T-cell (primary cell): ENCODE measurements at regions not wholly inside any gene's neighbourhood (a gene's known extent, or its start where the extent isn't known, plus 50 kb on each side); places are given as distances from the start of the nearest gene placed in this dataset.

ENCODE experiments used
- ATAC-seq, 4 experiments: fragments of 200-7000 bp in 3 of 4; fragments of 150-1000 bp in 1 of 4; cut with Tn5 transposase; replicated peaks in 1 of 4; 1 replicate in 3 of 4; 2 replicates in 1 of 4; pipeline ENCODE4 v1.10.0; 2021; ENCODE audit warnings: moderate library complexity in 3 of 4, mild to moderate bottlenecking in 2 of 4, moderate number of reproducible peaks in 1 of 4
- CTCF ChIA-PET, 2 donors: fragments of 300-600 bp; sonication (Branson Sonifier 250); formaldehyde crosslinking; loops; one replicate each; lab custom pipeline; 2022; ENCODE audit warnings: antibody characterized with exemption in 2 of 2; lab: Charles Lee
- POLR2A ChIA-PET, 2 donors: fragments of 300-600 bp; sonication (Branson Sonifier 250); formaldehyde crosslinking; loops; one replicate each; lab custom pipeline; 2022; ENCODE audit warnings: antibody characterized with exemption in 2 of 2; lab: Charles Lee
- DNase-seq, 35 experiments: peaks; one replicate each; pipeline versions ENCODE4 v3.0.0 to v3.0.0-alpha.2; 2013 to 2023
- H3K27ac ChIP-seq: one replicate; pipeline ENCODE4 v1.5.1; 2013; ENCODE audit warnings: low read length
- H3K27me3 ChIP-seq, 2 experiments: replicated peaks in 1 of 2; 1 replicate in 1 of 2; 2 replicates in 1 of 2; pipeline versions ENCODE4 v1.6.1 to v1.7.0; 2013; ENCODE audit warnings: low read length in 1 of 2, mixed read lengths in 1 of 2; ENCODE audit not compliant: control insufficient read depth in 2 of 2, insufficient read depth in 2 of 2; ENCODE audit errors: extremely low read depth in 1 of 2
- H3K36me3 ChIP-seq, 2 donors: 1 replicate in 1 of 2; 2 replicates in 1 of 2; pipeline versions ENCODE4 v1.6.1 to v1.7.0; 2013; ENCODE audit warnings: low read length in 1 of 2; ENCODE audit not compliant: control insufficient read depth in 2 of 2, insufficient read depth in 1 of 2; ENCODE audit errors: extremely low read depth in 1 of 2
- H3K4me1 ChIP-seq, 2 experiments: 1 replicate in 1 of 2; 2 replicates in 1 of 2; pipeline versions ENCODE4 v1.6.1 to v1.7.0; 2013; ENCODE audit warnings: low read length in 2 of 2, mixed read lengths in 1 of 2; ENCODE audit not compliant: insufficient read depth in 2 of 2, control insufficient read depth in 1 of 2; ENCODE audit errors: extremely low read depth in 1 of 2
- H3K4me3 ChIP-seq, 2 donors: 1 replicate in 1 of 2; 2 replicates in 1 of 2; pipeline versions ENCODE4 v1.5.1 to v1.7.0; 2013; ENCODE audit warnings: mild to moderate bottlenecking in 2 of 2, low read length in 1 of 2, moderate library complexity in 1 of 2; ENCODE audit not compliant: control insufficient read depth in 1 of 2; ENCODE audit errors: extremely low read depth in 1 of 2
- H3K9me3 ChIP-seq: 2 replicates; pipeline ENCODE4 v1.7.0; 2013
- H3K27ac Mint-ChIP-seq, 2 donors: one replicate each; pipeline ENCODE4 v1.8.0; 2020 to 2021; ENCODE audit warnings: mild to moderate bottlenecking in 2 of 2, mixed read lengths in 2 of 2
- H3K27me3 Mint-ChIP-seq, 2 donors: one replicate each; pipeline ENCODE4 v1.8.0; 2021 to 2022; ENCODE audit warnings: mixed read lengths in 2 of 2
- H3K36me3 Mint-ChIP-seq: one replicate; pipeline ENCODE4 v1.8.0; 2021; ENCODE audit warnings: mixed read lengths
- H3K4me1 Mint-ChIP-seq, 3 donors: one replicate each; pipeline ENCODE4 v1.8.0; 2020 to 2022; ENCODE audit warnings: mixed read lengths in 3 of 3, mild to moderate bottlenecking in 1 of 3
- H3K4me3 Mint-ChIP-seq, 3 donors: one replicate each; pipeline ENCODE4 v1.8.0; 2020 to 2022; ENCODE audit warnings: mild to moderate bottlenecking in 3 of 3, mixed read lengths in 3 of 3, moderate library complexity in 3 of 3
- H3K9me3 Mint-ChIP-seq, 3 donors: one replicate each; pipeline ENCODE4 v1.8.0; 2020 to 2022; ENCODE audit warnings: mixed read lengths in 3 of 3
- WGBS: methylation state at CpG from one replicate; pipeline ENCODE4 v1.1.5; 2013; ENCODE audit warnings: missing lambda C conversion rate; ENCODE audit not compliant: insufficient coverage; 5-methylcytosine and 5-hydroxymethylcytosine counted together

GRCh38 chr3:152185891-152186630 is 82.7 kb upstream of the MBNL1 start:
- H3K36me3 ChIP-seq = no peaks in the 10 kb centered on the region
- ATAC-seq (no peak), DNase-seq (no peak)
- WGBS = no CpG with 5 or more reads among the region's 6 CpGs
- POLR2A ChIA-PET = interaction anchor here (0.6 to 1.1 kb wide), 3 partner anchors 18 to 1422 kb away, joined by 3 to 4 read pairs (median 3); no protein-coding TSS in a partner anchor
- Mint-ChIP-seq H3K4me3 (no peak overlapping the region), H3K9me3 (no peaks in the 10 kb centered on the region), H3K4me1 (peaks cover 68 to 77% (median 76%) of the 10 kb centered on the region in 3 donors), H3K27ac (no peak overlapping the region), H3K36me3 (no peaks in the 10 kb centered on the region), H3K27me3 (no peaks in the 10 kb centered on the region)
- no peaks in the 10 kb centered on the region for H3K27me3 ChIP-seq
- no peak overlapping the region for H3K4me3 ChIP-seq
- no peaks in the 10 kb centered on the region for H3K9me3 ChIP-seq
- CTCF ChIA-PET = interaction anchor here (0.6 to 1.8 kb wide), 8 partner anchors 7 to 258 kb away, joined by 3 to 9 read pairs (median 3); no protein-coding TSS in a partner anchor
- H3K27ac ChIP-seq = no peak overlapping the region
- H3K4me1 ChIP-seq = peaks cover 4 to 5% of the 10 kb centered on the region in 2 experiments

- peaks cover 23 to 24% of the 10 kb centered on the region in 2 experiments for H3K4me1 ChIP-seq
- peak overlapping the region in 1 of 3 donors; percentile 5 for H3K4me3 Mint-ChIP-seq
- DNase-seq = no peak
- no peak for ATAC-seq
- peak overlapping the region; percentile 9 to 67 for H3K27ac Mint-ChIP-seq
- H3K27me3 ChIP-seq = no peaks in the 10 kb centered on the region
- ChIA-PET POLR2A (interaction anchor here (0.8 to 1.3 kb wide), 3 partner anchors 13 to 110 kb away, joined by 3 to 4 read pairs (median 3); no protein-coding TSS in a partner anchor), CTCF (interaction anchor here in 1 of 2 donors (0.5 to 1.0 kb wide), 4 partner anchors 8 to 1404 kb away, joined by 3 read pairs; no protein-coding TSS in a partner anchor)
- WGBS = 100% methylated on average over 1 of the region's 2 CpGs
- no peaks in the 10 kb centered on the region for H3K9me3 Mint-ChIP-seq
- no peaks in the 10 kb centered on the region for H3K36me3 ChIP-seq
- H3K4me1 Mint-ChIP-seq = peaks cover 68 to 81% (median 74%) of the 10 kb centered on the region in 3 donors
- H3K27me3 Mint-ChIP-seq = no peaks in the 10 kb centered on the region
- H3K36me3 Mint-ChIP-seq = no peaks in the 10 kb centered on the region
- H3K9me3 ChIP-seq = no peaks in the 10 kb centered on the region
- H3K27ac ChIP-seq = no peak overlapping the region
- H3K4me3 ChIP-seq = no peak overlapping the region
Measured at GRCh38 chr3:152190636-152191183, 78.0 kb upstream of the MBNL1 start.

- H3K36me3 ChIP-seq = no peaks in the 10 kb centered on the region
- peak overlapping the region in 1 of 2 donors; percentile 32 for H3K4me3 ChIP-seq
- Mint-ChIP-seq H3K4me1 (peaks cover 77 to 89% (median 84%) of the 10 kb centered on the region in 3 donors), H3K27ac (peak overlapping the region; percentile 94 to 98), H3K27me3 (no peaks in the 10 kb centered on the region), H3K36me3 (no peaks in the 10 kb centered on the region), H3K4me3 (peak overlapping the region; percentile 60 to 79 (median 72)), H3K9me3 (no peaks in the 10 kb centered on the region)
- peak overlapping the region; percentile 70 for H3K27ac ChIP-seq
- POLR2A ChIA-PET = interaction anchor here in 1 of 2 donors (1.8 kb wide), 1 partner anchor 12 kb away, joined by 10 read pairs; no protein-coding TSS in a partner anchor
- H3K4me1 ChIP-seq = peaks cover 25 to 29% of the 10 kb centered on the region in 2 experiments
- H3K27me3 ChIP-seq = no peaks in the 10 kb centered on the region
- peak; percentile 76 to 82 (median 80) for ATAC-seq
- WGBS = no CpG with 5 or more reads among the region's 4 CpGs
- DNase-seq = peak in 22 of 35 experiments; percentile 5 to 67 (median 24)
- CTCF ChIA-PET = interaction anchor here in 1 of 2 donors (0.6 kb wide), 1 partner anchor 140 kb away, joined by 5 read pairs; no protein-coding TSS in a partner anchor
- no peaks in the 10 kb centered on the region for H3K9me3 ChIP-seq
Measured at GRCh38 chr3:152192050-152192449, 76.7 kb upstream of the MBNL1 start.

DNA sequence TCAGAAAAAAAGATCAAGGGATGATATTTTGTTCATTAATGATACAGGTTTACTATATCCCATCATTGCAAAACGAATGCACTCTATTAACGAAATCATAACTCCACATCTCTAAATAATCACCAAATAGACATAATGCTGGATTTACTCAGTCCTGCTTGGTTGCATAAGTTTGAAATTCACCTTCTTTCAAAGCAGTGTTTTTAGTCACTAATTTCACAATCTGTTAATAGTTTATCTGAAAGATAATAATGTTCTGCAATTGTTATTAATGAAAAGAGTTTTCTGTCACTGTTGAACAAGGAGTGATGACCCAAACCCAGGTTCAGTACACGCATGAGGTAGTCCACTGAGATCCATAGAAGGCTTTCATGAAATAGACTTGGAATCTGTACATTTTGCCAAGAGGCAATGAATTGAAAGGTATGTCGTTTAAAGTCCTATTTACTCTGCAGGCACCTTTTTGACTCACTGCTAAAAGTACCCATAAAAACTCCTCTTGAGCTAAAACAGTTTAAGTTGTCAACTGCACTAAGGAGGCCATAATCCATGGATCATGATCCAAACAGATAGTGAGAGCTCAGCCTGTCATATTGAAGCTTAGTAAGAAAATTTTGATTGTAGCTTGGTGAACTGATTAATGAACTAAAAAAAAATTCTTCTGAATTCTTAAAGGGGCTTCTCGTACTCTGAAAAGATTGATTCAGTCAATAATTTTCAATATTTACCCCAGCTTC is 75.6 kb upstream of the MBNL1 start:
- Mint-ChIP-seq H3K36me3 (no peaks in the 10 kb centered on the region), H3K4me1 (peaks cover 81 to 91% (median 85%) of the 10 kb centered on the region in 3 donors), H3K4me3 (peak overlapping the region; percentile 71 to 83 (median 79)), H3K9me3 (no peaks in the 10 kb centered on the region), H3K27me3 (no peaks in the 10 kb centered on the region), H3K27ac (peak overlapping the region; percentile 90 to 98)
- Histone ChIP-seq H3K4me3 (peak overlapping the region; percentile 42 to 66), H3K27ac (peak overlapping the region; percentile 70), H3K27me3 (no peaks in the 10 kb centered on the region), H3K4me1 (peaks cover 31 to 34% of the 10 kb centered on the region in 2 experiments), H3K36me3 (no peaks in the 10 kb centered on the region), H3K9me3 (no peaks in the 10 kb centered on the region)
- POLR2A ChIA-PET = interaction anchor here (0.6 to 1.8 kb wide), 12 partner anchors 11 to 248 kb away, joined by 3 to 22 read pairs (median 3); partner anchors contain the start of gene MBNL1 (in 1 of the 2)
- peak in 1 of 4 experiments; percentile 15 for ATAC-seq
- 69% methylated on average over 1 of the region's 5 CpGs for WGBS
- no peak for DNase-seq
- CTCF ChIA-PET = interaction anchor here in 1 of 2 donors (1.0 to 1.6 kb wide), 6 partner anchors 8 to 76 kb away, joined by 3 to 12 read pairs (median 4); partner anchors contain the start of gene MBNL1

GRCh38 chr3:152193673-152194267 is 75.0 kb upstream of the MBNL1 start:
- POLR2A ChIA-PET = interaction anchor here (0.5 to 1.8 kb wide), 13 partner anchors 10 to 205 kb away, joined by 3 to 22 read pairs (median 3); partner anchors contain the start of gene MBNL1 (in 1 of the 2)
- peak overlapping the region; percentile 71 to 83 (median 79) for H3K4me3 Mint-ChIP-seq

More at GRCh38 chr3:152193673-152194267, 75.0 kb upstream of the MBNL1 start:
- no peaks in the 10 kb centered on the region for H3K36me3 ChIP-seq
- peaks cover 33 to 41% of the 10 kb centered on the region in 2 experiments for H3K4me1 ChIP-seq
- ATAC-seq = peak; percentile 62 to 70 (median 66)
- CTCF ChIA-PET = interaction anchor here in 1 of 2 donors (0.6 to 1.6 kb wide), 9 partner anchors 8 to 117 kb away, joined by 3 to 14 read pairs (median 4); partner anchors contain the start of gene MBNL1
- H3K27me3 ChIP-seq = no peaks in the 10 kb centered on the region
- peak overlapping the region; percentile 90 to 98 for H3K27ac Mint-ChIP-seq
- DNase-seq = peak in 12 of 35 experiments; percentile 11 to 74 (median 30)
- no peaks in the 10 kb centered on the region for H3K36me3 Mint-ChIP-seq
- H3K9me3 ChIP-seq = no peaks in the 10 kb centered on the region
- H3K4me1 Mint-ChIP-seq = peaks cover 81 to 91% (median 85%) of the 10 kb centered on the region in 3 donors
- WGBS = no CpG with 5 or more reads among the region's 16 CpGs
- H3K27me3 Mint-ChIP-seq = no peaks in the 10 kb centered on the region
- peak overlapping the region; percentile 42 to 66 for H3K4me3 ChIP-seq
- peak overlapping the region; percentile 70 for H3K27ac ChIP-seq
- H3K9me3 Mint-ChIP-seq = no peaks in the 10 kb centered on the region
